BLaER1 treated with 17β-estradiol and CSF1 and Interleukin-3, amounts not matched to agents 10 nM and 100 nM (cell line): ENCODE measurements at regions not wholly inside any gene's neighbourhood (a gene's known extent, or its start where the extent isn't known, plus 50 kb on each side); places are given as distances from the start of the nearest gene placed in this dataset.

Source experiments
- H3K27ac ChIP-seq, 11 experiments: shearing (Covaris generic); formaldehyde crosslinking; 2 replicates each; pipeline ENCODE4 v1.8.1; 2022
- H3K27me3 ChIP-seq, 11 experiments: shearing (Covaris generic); formaldehyde crosslinking; 2 replicates each; pipeline ENCODE4 v1.8.1; 2022
- H3K36me3 ChIP-seq, 11 experiments: shearing (Covaris generic); formaldehyde crosslinking; 2 replicates each; pipeline ENCODE4 v1.8.1; 2022
- H3K4me1 ChIP-seq, 10 experiments: shearing (Covaris generic); formaldehyde crosslinking; 2 replicates each; pipeline ENCODE4 v1.8.1; 2022
- H3K4me2 ChIP-seq, 11 experiments: shearing (Covaris generic); formaldehyde crosslinking; 2 replicates each; pipeline ENCODE4 v1.8.1; 2022
- H3K4me3 ChIP-seq, 10 experiments: shearing (Covaris generic); formaldehyde crosslinking; 2 replicates each; pipeline ENCODE4 v1.8.1; 2022
- H3K9ac ChIP-seq, 11 experiments: shearing (Covaris generic); formaldehyde crosslinking; 2 replicates each; pipeline ENCODE4 v1.8.1; 2022
- H3K9me3 ChIP-seq, 11 experiments: shearing (Covaris generic); formaldehyde crosslinking; replicated peaks in 1 of 11; 2 replicates each; pipeline ENCODE4 v1.8.1; 2022
- H4K20me1 ChIP-seq, 11 experiments: shearing (Covaris generic); formaldehyde crosslinking; 2 replicates each; pipeline ENCODE4 v1.8.1; 2022
- Cebpa-rat ChIP-seq, 11 experiments: shearing (Covaris generic); IDR thresholded peaks; 2 replicates each; pipeline ENCODE4 v1.8.1; 2022

DNA sequence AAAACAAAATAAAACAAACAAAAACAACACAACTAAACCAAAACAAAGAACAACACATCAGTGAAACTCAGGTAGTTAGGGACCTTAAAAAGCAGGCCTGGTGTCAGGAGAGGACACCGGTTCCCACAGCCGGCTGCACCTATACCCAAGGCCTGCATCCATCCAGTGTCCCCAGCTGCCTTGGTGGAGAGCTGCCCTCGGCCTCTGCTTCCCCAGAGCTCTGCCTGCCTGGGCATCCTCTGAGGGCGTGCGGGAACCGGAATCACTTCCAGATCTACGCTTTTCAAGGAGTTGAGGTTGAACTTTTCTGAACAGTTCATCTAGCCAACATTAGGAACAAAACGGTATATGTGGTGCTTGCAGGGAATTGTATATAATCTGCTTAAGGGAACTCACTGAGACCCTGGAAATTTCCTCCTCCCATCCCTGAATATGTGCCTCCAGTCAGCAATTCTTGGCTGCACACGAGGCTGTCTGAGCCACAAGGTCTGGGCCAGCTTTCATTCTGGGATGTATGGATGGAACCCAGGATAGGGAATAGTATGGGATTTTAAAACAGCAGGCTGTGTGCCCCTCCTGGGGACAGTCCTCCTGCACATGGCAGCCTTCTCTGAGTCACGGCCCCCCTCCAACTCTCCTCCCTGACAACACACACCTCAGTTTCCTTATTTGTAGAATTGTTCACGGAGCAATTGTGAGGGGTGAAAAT, 319.0 kb upstream of the RTL1 start:
- no peak overlapping the region for H3K27ac ChIP-seq
- H3K36me3 ChIP-seq: no peaks in the 10 kb centered on the region
- peak overlapping the region in 4 of 11 experiments; percentile 5 to 25 (median 20); a peak in 3 of 22 replicates for H3K4me2 ChIP-seq
- peaks cover 0 to 7% (median 0%) of the 10 kb centered on the region in 11 experiments; a peak in 1 of 22 replicates for H3K9me3 ChIP-seq
- H3K9ac ChIP-seq: no peak overlapping the region
- H4K20me1 ChIP-seq: no peaks in the 10 kb centered on the region
- H3K4me1 ChIP-seq: peaks cover 17 to 64% (median 42%) of the 10 kb centered on the region in 10 experiments
- no peaks in the 10 kb centered on the region for H3K27me3 ChIP-seq
- no peak overlapping the region for H3K4me3 ChIP-seq
- TF ChIP-seq Cebpa-rat (IDR thresholded peaks at IDR 0.05): no peak

- H3K9ac ChIP-seq: no peak overlapping the region; a peak in 1 of 22 replicates
- H3K4me3 ChIP-seq: no peak overlapping the region
- H3K9me3 ChIP-seq: peaks cover 0 to 7% (median 0%) of the 10 kb centered on the region in 11 experiments; a peak in 1 of 22 replicates
- H3K27ac ChIP-seq: 0 out of 22 replicates have a peak overlapping the region, but pooled peaks of 1 of the 11 experiments have one; percentile 25
- H3K4me1 ChIP-seq: peaks cover 17 to 64% (median 42%) of the 10 kb centered on the region in 10 experiments
- no peaks in the 10 kb centered on the region for H3K27me3 ChIP-seq
- no peaks in the 10 kb centered on the region for H3K36me3 ChIP-seq
- H3K4me2 ChIP-seq: peak overlapping the region in 5 of 11 experiments; percentile 5 to 25 (median 16); a peak in 3 of 22 replicates
- no peaks in the 10 kb centered on the region for H4K20me1 ChIP-seq
- no peak for TF ChIP-seq Cebpa-rat (IDR thresholded peaks at IDR 0.05)
Observed at GRCh38 chr14:101223127-101223526, 319.6 kb upstream of the RTL1 start.

GRCh38 chr14:101223561-101224162, 320.1 kb upstream of the RTL1 start:
- TF ChIP-seq Cebpa-rat (IDR thresholded peaks at IDR 0.05): no peak
- Histone ChIP-seq H3K36me3 (no peaks in the 10 kb centered on the region), H3K4me1 (peaks cover 17 to 64% (median 42%) of the 10 kb centered on the region in 10 experiments), H3K27me3 (no peaks in the 10 kb centered on the region), H3K4me3 (no peak overlapping the region), H3K27ac (0 out of 22 replicates have a peak overlapping the region, but pooled peaks of 1 of the 11 experiments have one; percentile 25), H3K4me2 (peak overlapping the region in 4 of 11 experiments; percentile 5 to 25 (median 20); a peak in 3 of 22 replicates), H3K9ac (no peak overlapping the region), H3K9me3 (peaks cover 0 to 7% (median 0%) of the 10 kb centered on the region in 11 experiments; a peak in 1 of 22 replicates), H4K20me1 (no peaks in the 10 kb centered on the region)

- H3K27ac ChIP-seq: 0 out of 22 replicates have a peak overlapping the region, but pooled peaks of 1 of the 11 experiments have one; percentile 17
- H3K4me1 ChIP-seq: peaks cover 17 to 61% (median 41%) of the 10 kb centered on the region in 10 experiments
- H4K20me1 ChIP-seq: peaks cover 0 to 6% (median 0%) of the 10 kb centered on the region in 11 experiments; a peak in 1 of 22 replicates
- no peak overlapping the region for H3K4me3 ChIP-seq
- TF ChIP-seq Cebpa-rat (IDR thresholded peaks at IDR 0.05): no peak
- H3K36me3 ChIP-seq: no peaks in the 10 kb centered on the region
- no peaks in the 10 kb centered on the region for H3K27me3 ChIP-seq
- H3K9ac ChIP-seq: no peak overlapping the region
- H3K4me2 ChIP-seq: peak overlapping the region in 8 of 11 experiments; percentile 64 to 93 (median 84); a peak in 16 of 22 replicates
- H3K9me3 ChIP-seq: peaks cover 0 to 7% (median 0%) of the 10 kb centered on the region in 11 experiments; a peak in 1 of 22 replicates
Observed at GRCh38 chr14:101224356-101225156, 321.0 kb upstream of the RTL1 start.

GRCh38 chr14:101225157-101226152, 321.9 kb upstream of the RTL1 start:
- no peak for TF ChIP-seq Cebpa-rat (IDR thresholded peaks at IDR 0.05)
- peaks cover 17 to 52% (median 32%) of the 10 kb centered on the region in 10 experiments for H3K4me1 ChIP-seq
- peak overlapping the region in 6 of 11 experiments; percentile 2 to 53 (median 38); a peak in 5 of 22 replicates for H3K27ac ChIP-seq
- peaks cover 0 to 6% (median 0%) of the 10 kb centered on the region in 11 experiments; a peak in 2 of 22 replicates for H4K20me1 ChIP-seq
- peak overlapping the region; percentile 52 to 93 (median 81) for H3K4me2 ChIP-seq
- no peaks in the 10 kb centered on the region for H3K27me3 ChIP-seq
- H3K36me3 ChIP-seq: no peaks in the 10 kb centered on the region
- no peak overlapping the region for H3K4me3 ChIP-seq
- H3K9me3 ChIP-seq: peaks cover 0 to 7% (median 0%) of the 10 kb centered on the region in 11 experiments; a peak in 1 of 22 replicates
- H3K9ac ChIP-seq: peak overlapping the region in 4 of 11 experiments; percentile 21 to 53 (median 32); a peak in 7 of 22 replicates

DNA sequence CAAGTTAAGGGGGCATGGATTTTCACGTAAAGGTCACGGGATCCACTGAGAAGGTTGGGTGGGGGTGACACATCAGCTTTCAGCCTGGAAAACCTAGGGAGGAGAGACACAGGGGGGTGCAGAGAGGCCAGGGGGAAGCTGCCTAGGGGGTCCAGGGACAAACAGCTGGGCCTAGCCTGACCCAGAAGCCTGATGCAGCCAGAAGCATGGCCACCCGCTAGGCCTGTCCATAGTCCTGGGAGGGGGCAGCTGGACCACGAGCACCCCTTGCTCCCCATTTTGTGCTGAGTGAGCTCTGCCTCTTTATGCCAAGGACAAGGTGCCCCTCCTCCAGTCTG, 322.7 kb upstream of the RTL1 start:
- no peak for TF ChIP-seq Cebpa-rat (IDR thresholded peaks at IDR 0.05)
- H3K27me3 ChIP-seq: no peaks in the 10 kb centered on the region
- peaks cover 17 to 44% (median 26%) of the 10 kb centered on the region in 10 experiments for H3K4me1 ChIP-seq
- H3K36me3 ChIP-seq: no peaks in the 10 kb centered on the region
- peak overlapping the region in 4 of 11 experiments; percentile 2 to 53 (median 42); a peak in 2 of 22 replicates for H3K27ac ChIP-seq
- no peak overlapping the region for H3K4me3 ChIP-seq
- peak overlapping the region; percentile 52 to 93 (median 81); a peak in 21 of 22 replicates for H3K4me2 ChIP-seq
- H3K9ac ChIP-seq: peak overlapping the region in 5 of 11 experiments; percentile 21 to 53 (median 34); a peak in 8 of 22 replicates
- peaks cover 0 to 7% (median 0%) of the 10 kb centered on the region in 11 experiments; a peak in 1 of 22 replicates for H3K9me3 ChIP-seq
- peaks cover 0 to 6% (median 0%) of the 10 kb centered on the region in 11 experiments; a peak in 2 of 22 replicates for H4K20me1 ChIP-seq

DNA sequence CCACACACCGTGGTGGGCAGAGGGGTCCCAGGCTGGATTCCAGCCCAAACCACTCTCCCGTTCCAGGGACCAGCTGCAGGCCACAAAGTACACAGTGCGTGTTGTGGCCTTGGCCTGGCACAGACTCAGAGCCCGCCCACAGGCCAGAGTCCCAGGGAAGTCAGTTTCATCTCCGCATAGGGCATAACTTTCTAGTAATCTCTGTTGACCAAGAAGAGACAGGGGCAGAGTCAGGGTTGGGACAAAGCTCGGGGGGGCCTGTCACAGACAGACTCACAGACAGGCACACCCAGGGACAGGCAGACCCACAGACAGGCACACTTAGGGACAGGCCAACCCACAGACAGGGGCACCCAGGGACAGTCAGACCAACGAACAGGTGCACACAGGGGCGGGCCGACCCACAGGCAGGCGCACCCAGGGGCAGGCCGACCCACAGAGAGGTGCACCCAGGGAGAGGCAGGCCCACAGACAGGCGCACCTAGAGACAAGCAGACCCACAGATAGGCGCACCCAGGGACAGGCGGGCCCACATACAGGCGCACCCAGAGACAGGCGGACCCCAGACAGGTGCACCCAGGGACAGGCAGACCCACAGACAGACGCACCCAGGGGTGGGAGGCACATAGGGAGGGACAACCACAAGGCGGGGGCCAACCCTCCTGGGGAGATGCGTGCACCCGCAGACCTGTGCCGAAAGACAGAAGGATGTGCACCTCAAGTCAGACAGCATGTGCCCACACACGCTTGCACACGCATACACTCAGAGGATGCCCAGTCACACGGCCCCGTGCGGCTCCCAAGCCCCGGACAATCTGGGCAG, 323.3 kb upstream of the RTL1 start:
- Histone ChIP-seq H3K9me3 (peaks cover 0 to 1% (median 0%) of the 10 kb centered on the region in 11 experiments; a peak in 1 of 22 replicates), H3K4me2 (peak overlapping the region; percentile 52 to 93 (median 81); a peak in 21 of 22 replicates), H3K9ac (peak overlapping the region in 5 of 11 experiments; percentile 21 to 53 (median 34); a peak in 8 of 22 replicates), H3K4me1 (peaks cover 17 to 44% (median 30%) of the 10 kb centered on the region in 10 experiments), H3K4me3 (no peak overlapping the region), H3K27me3 (no peaks in the 10 kb centered on the region), H4K20me1 (peaks cover 0 to 6% (median 0%) of the 10 kb centered on the region in 11 experiments; a peak in 2 of 22 replicates), H3K27ac (peak overlapping the region in 2 of 11 experiments; percentile 53; a peak in 2 of 22 replicates), H3K36me3 (no peaks in the 10 kb centered on the region)
- TF ChIP-seq Cebpa-rat (IDR thresholded peaks at IDR 0.05): no peak
